ENCODE measurements at regions not wholly inside any gene's neighbourhood (a gene's known extent, or its start where the extent isn't known, plus 50 kb on each side); places are given as distances from the start of the nearest gene placed in this dataset.

DNA sequence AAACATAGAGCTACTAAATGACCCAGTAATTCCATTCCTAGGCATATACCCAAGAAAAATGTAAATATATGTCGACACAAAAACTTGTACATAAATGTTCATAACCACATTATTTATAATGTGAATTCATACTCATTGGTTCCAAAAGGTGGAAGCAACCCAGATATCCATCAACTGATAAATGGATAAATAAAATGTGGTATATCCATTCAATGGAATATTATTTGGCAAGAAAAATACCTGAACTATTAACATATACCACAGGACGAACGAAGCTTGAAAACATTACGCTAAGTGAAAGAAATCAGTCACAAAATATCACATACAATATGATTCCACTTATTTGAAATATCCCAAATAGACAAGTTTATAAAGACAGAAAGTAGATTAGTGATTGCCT lies 99.0 kb upstream of the SOX5 start:
- intact Hi-C loops (cut with micrococcal nuclease) = no loop called here
- DNase-seq (ENCODE audit: low spot score) = no peak
- no peak overlapping the region for H3K27ac Mint-ChIP-seq

DNA sequence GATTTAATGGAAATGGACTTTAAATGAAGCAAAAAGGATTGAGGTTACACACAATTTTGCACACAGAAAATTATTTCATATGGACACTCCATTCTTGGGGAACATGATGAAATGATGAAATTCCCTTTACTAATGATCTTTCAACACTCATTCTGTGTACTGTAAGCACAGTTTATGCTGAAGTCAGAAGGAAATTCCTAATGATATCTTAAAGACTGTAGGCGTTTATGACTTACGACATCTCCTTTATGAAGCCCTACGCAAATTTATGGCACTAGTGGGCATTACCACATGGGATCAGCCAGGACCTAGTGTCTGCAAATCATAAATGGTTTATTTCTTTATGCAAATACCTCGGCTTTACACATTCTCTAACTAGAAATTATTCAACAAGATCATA lies 97.9 kb upstream of the SOX5 start:
- no peak overlapping the region for H3K27ac Mint-ChIP-seq
- H3K27me3 Mint-ChIP-seq (ENCODE audit: low read depth) = no peaks in the 10 kb centered on the region
- no peak for DNase-seq (ENCODE audit: low spot score)
- H3K9me3 Mint-ChIP-seq = peaks cover 3% of the 10 kb centered on the region
- H3K4me3 Mint-ChIP-seq (ENCODE audit: low read depth) = no peak overlapping the region
- peaks cover 2% of the 10 kb centered on the region for H3K4me1 Mint-ChIP-seq (ENCODE audit: low read depth)
- no peaks in the 10 kb centered on the region for H3K36me3 Mint-ChIP-seq (ENCODE audit: low read depth)
- intact Hi-C loops (cut with micrococcal nuclease) = no loop called here

More for the DNA sequence above, 99.0 kb upstream of the SOX5 start:
- Mint-ChIP-seq H3K4me3 (ENCODE audit: low read depth) (no peak overlapping the region), H3K27me3 (ENCODE audit: low read depth) (no peaks in the 10 kb centered on the region), H3K9me3 (peaks cover 3% of the 10 kb centered on the region), H3K36me3 (ENCODE audit: low read depth) (no peaks in the 10 kb centered on the region), H3K4me1 (ENCODE audit: low read depth) (peaks cover 2% of the 10 kb centered on the region)

DNA sequence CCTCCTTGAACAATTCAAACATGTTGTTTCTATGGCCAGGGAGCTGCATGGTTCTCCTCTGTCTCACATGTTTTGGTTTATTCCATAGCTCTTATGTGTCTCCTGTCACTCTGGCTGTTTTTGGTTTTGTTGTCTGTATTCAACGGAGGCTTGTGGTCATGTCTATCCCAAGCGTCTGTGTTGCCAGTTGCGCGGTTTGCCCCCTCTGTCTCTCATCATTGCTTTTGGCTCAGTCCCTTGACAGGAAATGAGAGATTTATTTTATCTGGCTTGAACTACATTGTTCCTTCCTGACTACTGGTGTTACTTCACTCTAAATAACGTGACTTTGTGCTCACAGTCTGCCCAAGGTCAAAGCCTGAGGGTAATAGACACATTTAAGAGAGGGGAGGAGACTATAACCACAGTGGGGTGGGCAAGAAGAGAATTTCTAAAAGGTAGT lies 96.4 kb upstream of the SOX5 start:
- Mint-ChIP-seq H3K9me3 (peaks cover 3% of the 10 kb centered on the region), H3K4me1 (ENCODE audit: low read depth) (peaks cover 2% of the 10 kb centered on the region), H3K36me3 (ENCODE audit: low read depth) (no peaks in the 10 kb centered on the region), H3K4me3 (ENCODE audit: low read depth) (no peak overlapping the region), H3K27ac (no peak overlapping the region), H3K27me3 (ENCODE audit: low read depth) (no peaks in the 10 kb centered on the region)
- DNase-seq (ENCODE audit: low spot score) = no peak
- intact Hi-C loops (cut with micrococcal nuclease) = no loop called here

DNA sequence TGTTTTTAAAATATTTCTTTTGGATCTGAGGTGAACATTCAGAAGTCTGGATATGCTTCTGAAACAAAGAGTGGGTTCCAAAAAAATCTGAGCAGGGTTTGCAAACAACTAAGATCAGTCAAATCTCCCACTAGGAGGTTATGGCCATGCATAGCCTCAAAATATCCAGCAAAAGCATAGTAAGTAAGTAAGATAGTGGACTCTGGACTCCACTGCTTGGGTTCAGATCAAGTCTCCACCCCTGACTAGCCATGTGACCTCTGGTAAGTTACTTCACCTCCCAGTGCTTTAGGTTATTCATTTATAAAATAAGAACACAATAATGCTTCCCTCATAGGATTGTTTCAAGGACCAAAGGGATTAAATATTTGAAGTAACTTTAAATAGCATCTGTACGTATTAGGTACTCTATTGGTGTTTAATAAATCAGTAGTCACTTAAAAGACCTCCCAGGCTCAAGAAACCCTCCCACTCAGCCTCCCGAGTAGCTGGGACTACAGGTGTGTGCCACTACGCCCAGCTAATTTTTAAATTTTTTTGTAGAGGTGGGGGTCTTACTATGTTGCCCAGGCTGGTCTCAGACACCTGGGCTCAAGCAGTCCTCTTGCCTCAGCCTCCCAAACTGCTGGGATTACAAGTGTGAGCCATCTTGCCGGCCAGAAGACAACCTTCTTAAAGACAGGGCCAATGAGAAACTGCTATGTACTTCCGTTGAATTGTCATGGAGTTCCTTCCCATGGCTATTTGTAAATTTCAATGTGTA lies 95.7 kb upstream of the SOX5 start:
- no peaks in the 10 kb centered on the region for H3K36me3 Mint-ChIP-seq (ENCODE audit: low read depth)
- no peaks in the 10 kb centered on the region for H3K27me3 Mint-ChIP-seq (ENCODE audit: low read depth)
- H3K27ac Mint-ChIP-seq = no peak overlapping the region
- peaks cover 3% of the 10 kb centered on the region for H3K9me3 Mint-ChIP-seq
- H3K4me1 Mint-ChIP-seq (ENCODE audit: low read depth) = peaks cover 2% of the 10 kb centered on the region
- H3K4me3 Mint-ChIP-seq (ENCODE audit: low read depth) = no peak overlapping the region
- intact Hi-C loops (cut with micrococcal nuclease) = no loop called here
- no peak for DNase-seq (ENCODE audit: low spot score)

DNA sequence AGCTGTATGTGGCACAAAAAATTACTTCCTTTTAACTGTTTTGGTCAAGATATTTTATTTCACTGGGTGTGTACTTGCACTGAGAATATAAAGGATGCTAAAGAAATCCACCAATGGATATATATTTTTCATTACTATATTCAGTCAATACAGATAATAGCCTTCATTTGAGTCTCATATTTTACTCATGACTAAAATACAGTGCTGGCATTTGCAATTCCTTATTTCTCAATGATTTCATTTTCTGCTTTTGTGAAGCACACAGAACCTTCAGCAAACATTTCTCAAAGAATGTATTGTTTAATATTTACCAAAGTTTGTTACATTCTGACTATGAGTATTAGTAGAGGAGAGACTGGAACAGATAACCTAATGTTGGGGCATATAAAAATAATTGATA lies 93.2 kb upstream of the SOX5 start:
- Mint-ChIP-seq H3K9me3 (no peaks in the 10 kb centered on the region), H3K27ac (no peak overlapping the region)
- DNase-seq (ENCODE audit: low spot score) = no peak

DNA sequence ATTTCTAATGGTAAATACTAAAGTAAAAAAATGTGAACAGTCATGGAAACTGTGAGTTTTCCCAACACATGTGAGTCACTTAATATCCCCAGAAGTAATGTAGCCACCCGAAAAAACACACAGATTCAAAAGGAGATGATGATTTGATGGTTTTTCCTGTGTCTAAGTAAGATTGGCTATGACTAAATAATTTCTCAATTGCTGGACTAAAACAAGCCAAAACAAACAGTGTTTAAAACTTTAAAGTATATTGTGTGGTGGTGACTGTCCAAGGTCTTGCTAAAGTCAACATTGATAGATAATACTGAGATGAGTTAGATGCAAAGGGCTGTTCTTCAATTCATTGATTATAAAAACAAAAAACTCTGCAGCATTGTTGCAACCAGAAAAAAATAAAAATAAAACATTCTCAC lies 89.6 kb upstream of the SOX5 start:
- Mint-ChIP-seq H3K4me3 (ENCODE audit: low read depth) (no peak overlapping the region), H3K27me3 (ENCODE audit: low read depth) (no peaks in the 10 kb centered on the region), H3K4me1 (ENCODE audit: low read depth) (no peaks in the 10 kb centered on the region), H3K27ac (no peak overlapping the region), H3K9me3 (no peaks in the 10 kb centered on the region), H3K36me3 (ENCODE audit: low read depth) (no peaks in the 10 kb centered on the region)
- no peak for DNase-seq (ENCODE audit: low spot score)
- intact Hi-C loops (cut with micrococcal nuclease) = no loop called here

More for the DNA sequence above, 93.2 kb upstream of the SOX5 start:
- H3K36me3 Mint-ChIP-seq (ENCODE audit: low read depth) = no peaks in the 10 kb centered on the region
- intact Hi-C loops (cut with micrococcal nuclease) = no loop called here
- no peaks in the 10 kb centered on the region for H3K27me3 Mint-ChIP-seq (ENCODE audit: low read depth)
- H3K4me1 Mint-ChIP-seq (ENCODE audit: low read depth) = peaks cover 2% of the 10 kb centered on the region
- H3K4me3 Mint-ChIP-seq (ENCODE audit: low read depth) = no peak overlapping the region

DNA sequence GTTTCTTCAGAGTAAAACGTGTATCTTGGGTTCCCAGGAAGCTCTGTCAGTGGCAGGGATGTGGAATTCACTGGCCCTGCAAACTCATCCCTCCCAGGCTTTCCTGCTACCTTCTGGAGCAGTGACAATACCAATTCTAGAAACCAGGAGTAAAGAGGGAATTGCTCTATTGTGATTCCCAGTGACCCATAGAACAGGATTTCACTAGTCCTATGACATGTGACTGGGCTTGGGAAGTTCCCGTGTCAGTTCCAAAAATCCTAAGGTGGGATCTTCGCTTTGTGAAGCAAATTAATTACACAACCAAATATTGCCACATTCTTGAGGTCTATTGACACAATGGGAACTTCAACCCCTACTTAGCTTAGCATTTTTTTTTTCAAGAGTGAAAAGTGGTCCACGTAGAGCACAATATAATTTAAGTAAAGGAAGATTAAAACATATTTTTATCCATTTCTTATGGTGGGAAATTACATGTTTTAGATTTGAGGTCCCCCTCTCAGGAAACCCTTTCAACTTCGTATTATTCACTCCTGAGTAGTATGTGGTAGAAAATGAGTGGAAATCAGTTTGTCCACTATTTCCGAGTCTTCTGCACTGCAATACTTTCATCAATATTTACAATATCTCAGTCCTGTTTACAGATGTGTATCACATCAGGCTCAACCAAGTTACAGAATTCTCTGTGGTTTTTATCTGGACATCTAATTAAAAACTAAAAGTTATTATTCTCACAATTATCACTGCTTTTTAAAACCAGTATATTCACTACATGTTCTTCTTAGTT lies 88.9 kb upstream of the SOX5 start:
- Mint-ChIP-seq H3K36me3 (ENCODE audit: low read depth) (no peaks in the 10 kb centered on the region), H3K9me3 (no peaks in the 10 kb centered on the region), H3K4me3 (ENCODE audit: low read depth) (no peak overlapping the region), H3K4me1 (ENCODE audit: low read depth) (no peaks in the 10 kb centered on the region), H3K27me3 (ENCODE audit: low read depth) (no peaks in the 10 kb centered on the region), H3K27ac (no peak overlapping the region)
- intact Hi-C loops (cut with micrococcal nuclease) = no loop called here
- DNase-seq (ENCODE audit: low spot score) = no peak

DNA sequence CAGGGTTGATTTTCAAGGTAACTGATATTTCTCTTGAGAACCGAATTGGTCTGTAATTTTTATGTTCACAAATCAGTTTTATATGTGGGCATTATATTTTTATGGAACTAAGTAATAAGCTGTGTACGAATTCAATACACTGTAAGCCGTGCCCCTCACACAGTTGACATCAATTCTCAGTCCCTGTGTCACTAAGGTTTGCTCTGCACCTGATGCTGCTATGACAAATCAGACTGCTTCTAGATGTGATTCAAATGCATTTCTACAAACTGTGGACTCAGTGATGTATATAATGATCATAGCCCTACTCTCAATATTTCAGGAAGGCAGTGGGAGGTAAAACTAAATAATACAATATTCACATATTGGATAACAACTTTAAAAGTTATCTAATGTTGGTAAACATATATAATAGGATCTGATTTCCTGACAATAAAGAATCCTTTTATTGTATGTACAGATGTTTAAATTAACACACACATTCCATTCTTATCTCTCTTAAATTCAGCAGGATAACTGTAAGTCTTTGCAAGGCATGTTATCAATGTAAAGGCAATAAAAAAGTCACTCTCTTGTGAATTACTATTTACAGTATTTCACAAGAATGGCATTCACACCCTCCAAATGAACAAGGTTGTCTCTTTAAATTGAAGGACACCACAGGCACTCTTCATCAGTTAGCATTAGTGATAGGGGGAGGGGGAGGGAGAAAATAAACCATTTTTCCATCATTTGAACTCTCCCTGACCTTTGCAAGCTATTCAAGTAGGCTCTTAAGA lies 87.2 kb upstream of the SOX5 start:
- DNase-seq (ENCODE audit: low spot score) = no peak
- no peaks in the 10 kb centered on the region for H3K9me3 Mint-ChIP-seq
- H3K4me1 Mint-ChIP-seq (ENCODE audit: low read depth) = no peaks in the 10 kb centered on the region
- no peaks in the 10 kb centered on the region for H3K36me3 Mint-ChIP-seq (ENCODE audit: low read depth)
- H3K4me3 Mint-ChIP-seq (ENCODE audit: low read depth) = no peak overlapping the region
- H3K27ac Mint-ChIP-seq = no peak overlapping the region
- intact Hi-C loops (cut with micrococcal nuclease) = no loop called here
- no peaks in the 10 kb centered on the region for H3K27me3 Mint-ChIP-seq (ENCODE audit: low read depth)

DNA sequence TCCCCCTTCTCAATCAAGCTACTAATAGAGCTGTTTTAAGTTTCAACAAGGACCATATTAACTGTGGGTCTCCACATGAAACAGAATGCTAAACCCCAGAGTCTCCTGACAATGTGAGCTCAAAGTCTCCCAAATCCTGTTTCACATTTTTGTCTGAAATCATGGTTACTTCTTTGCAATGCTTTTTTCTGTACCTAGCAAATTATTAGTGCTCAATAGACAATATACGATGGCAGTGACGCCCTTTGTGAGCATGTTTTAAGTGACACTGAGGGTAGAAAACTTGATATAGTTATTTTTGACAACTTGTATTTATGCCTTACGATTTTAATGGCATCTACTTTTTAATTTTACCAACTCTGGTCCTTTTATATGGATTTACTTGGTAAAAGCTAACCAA lies 85.4 kb upstream of the SOX5 start:
- H3K4me3 Mint-ChIP-seq (ENCODE audit: low read depth) = no peak overlapping the region
- no peaks in the 10 kb centered on the region for H3K4me1 Mint-ChIP-seq (ENCODE audit: low read depth)
- no peak for DNase-seq (ENCODE audit: low spot score)
- H3K36me3 Mint-ChIP-seq (ENCODE audit: low read depth) = no peaks in the 10 kb centered on the region
- H3K27me3 Mint-ChIP-seq (ENCODE audit: low read depth) = no peaks in the 10 kb centered on the region
- no peaks in the 10 kb centered on the region for H3K9me3 Mint-ChIP-seq
- intact Hi-C loops (cut with micrococcal nuclease) = no loop called here
- no peak overlapping the region for H3K27ac Mint-ChIP-seq

DNA sequence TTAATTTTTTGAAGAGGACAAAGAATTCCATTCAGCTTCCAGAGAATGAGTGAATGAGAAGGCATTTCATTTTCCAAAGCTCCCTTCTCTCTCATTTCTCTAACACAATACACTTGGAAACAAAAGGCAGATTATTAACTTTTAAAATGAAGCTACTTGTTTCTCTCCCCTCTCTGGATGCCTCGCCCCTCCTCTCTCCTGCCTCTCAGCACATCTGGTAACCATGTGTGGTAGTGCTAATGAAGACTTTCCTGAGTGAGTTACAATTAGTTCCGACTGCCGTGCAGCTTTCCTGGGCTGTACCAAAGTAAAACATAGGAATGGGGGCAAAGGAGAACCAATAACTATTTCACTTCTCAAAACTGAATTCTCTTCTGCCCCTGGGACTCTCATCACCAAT lies 84.7 kb upstream of the SOX5 start:
- Mint-ChIP-seq H3K9me3 (no peaks in the 10 kb centered on the region), H3K4me1 (ENCODE audit: low read depth) (no peaks in the 10 kb centered on the region), H3K36me3 (ENCODE audit: low read depth) (no peaks in the 10 kb centered on the region), H3K4me3 (ENCODE audit: low read depth) (no peak overlapping the region), H3K27me3 (ENCODE audit: low read depth) (no peaks in the 10 kb centered on the region), H3K27ac (no peak overlapping the region)
- DNase-seq (ENCODE audit: low spot score) = no peak
- intact Hi-C loops (cut with micrococcal nuclease) = no loop called here

DNA sequence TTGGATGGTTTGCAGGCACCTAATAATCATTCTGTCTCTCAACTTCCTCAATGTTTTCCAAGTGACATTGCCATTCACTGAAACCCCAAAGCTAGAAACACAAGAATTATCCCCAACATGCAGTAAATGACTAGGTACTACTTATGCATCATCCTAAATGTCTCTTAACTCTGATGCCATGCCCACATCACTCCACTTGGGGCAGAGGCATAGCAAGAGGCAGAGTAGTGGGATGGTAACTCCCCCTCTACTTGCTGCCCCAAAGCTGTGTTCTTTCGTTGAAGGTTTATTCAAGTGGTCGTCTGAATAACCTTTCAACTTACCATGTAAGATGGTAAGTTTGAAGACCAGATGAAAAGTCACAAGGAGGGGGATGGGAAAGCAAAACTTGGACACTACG lies 77.9 kb upstream of the SOX5 start:
- H3K27me3 Mint-ChIP-seq (ENCODE audit: low read depth) = no peaks in the 10 kb centered on the region
- H3K4me3 Mint-ChIP-seq (ENCODE audit: low read depth) = no peak overlapping the region
- H3K27ac Mint-ChIP-seq = no peak overlapping the region
- no peaks in the 10 kb centered on the region for H3K4me1 Mint-ChIP-seq (ENCODE audit: low read depth)
- H3K36me3 Mint-ChIP-seq (ENCODE audit: low read depth) = no peaks in the 10 kb centered on the region
- no peaks in the 10 kb centered on the region for H3K9me3 Mint-ChIP-seq
- DNase-seq (ENCODE audit: low spot score) = no peak
- intact Hi-C loops (cut with micrococcal nuclease) = no loop called here

DNA sequence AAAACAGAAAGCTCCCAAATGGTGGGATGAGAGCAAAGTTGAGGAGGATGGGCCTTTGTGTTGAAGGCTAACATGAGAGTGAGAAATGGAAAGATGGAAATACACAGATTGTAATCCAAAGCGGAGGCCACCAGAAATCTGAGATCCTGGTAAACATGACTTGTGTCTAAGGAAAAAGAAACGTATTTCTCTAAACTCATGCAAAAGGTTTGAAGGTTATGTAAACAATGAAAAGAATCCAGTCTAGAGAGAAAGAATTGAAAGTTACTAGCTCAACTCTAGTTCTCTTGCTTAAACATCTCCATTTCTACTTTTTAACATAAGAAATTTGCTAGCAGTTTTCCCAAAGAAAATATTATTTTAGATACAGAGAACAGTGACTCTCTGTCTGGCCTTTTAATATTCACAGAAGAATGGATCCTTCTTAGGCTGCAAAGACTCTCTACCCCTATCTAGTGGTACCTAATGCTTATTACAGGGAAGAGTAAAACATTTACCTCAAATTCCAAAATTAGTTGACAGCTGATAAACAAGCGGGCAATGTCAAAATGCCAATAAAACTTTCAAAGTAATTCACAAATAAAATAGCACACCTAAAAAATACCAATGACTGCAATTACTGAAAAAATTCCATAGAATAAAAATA lies 75.8 kb upstream of the SOX5 start:
- Mint-ChIP-seq H3K27me3 (ENCODE audit: low read depth) (no peaks in the 10 kb centered on the region), H3K9me3 (no peaks in the 10 kb centered on the region), H3K27ac (no peak overlapping the region), H3K4me3 (ENCODE audit: low read depth) (no peak overlapping the region), H3K36me3 (ENCODE audit: low read depth) (no peaks in the 10 kb centered on the region), H3K4me1 (ENCODE audit: low read depth) (no peaks in the 10 kb centered on the region)
- intact Hi-C loops (cut with micrococcal nuclease) = no loop called here
- DNase-seq (ENCODE audit: low spot score) = no peak

Data from activated T-helper 2 cell treated with anti-CD3 and anti-CD28 coated beads, Interferon-gamma antibody, Interleukin-2, Interleukin-4, amounts not matched to agents 10 μg/mL and 5 μg/mL and 100 μg/mL, durations not matched to agents 14 hours and 24 hours and 36 hours (primary cell).